MG63 (cell line): ENCODE measurements at regions not wholly inside any gene's neighbourhood (a gene's known extent, or its start where the extent isn't known, plus 50 kb on each side); places are given as distances from the start of the nearest gene placed in this dataset.
A peak's percentile ranks its signal among the peaks of the same experiment; 100 is the strongest.
"Not testable (repeated sequence)": the region's sequence is repeated elsewhere in the genome, so short reads cannot be mapped to it uniquely, and the experiment has no call there.

Experiments
- DNase-seq: peaks from one replicate; pipeline ENCODE4 v3.0.0-alpha.2; 2020
- H3K27me3 ChIP-seq: fragments of 250-450 bp; sonication (Bioruptor Pico); 2 replicates; pipeline ENCODE4 v1.5.1; 2020; ENCODE audit warnings: mild to moderate bottlenecking, moderate library complexity
- H3K36me3 ChIP-seq: fragments of 250-450 bp; sonication (Bioruptor Pico); 2 replicates; pipeline ENCODE4 v1.5.1; 2020; ENCODE audit warnings: mild to moderate bottlenecking, moderate library complexity
- H3K4me3 ChIP-seq: fragments of 250-450 bp; sonication (Bioruptor Pico); 2 replicates; pipeline ENCODE4 v1.5.1; 2020; ENCODE audit warnings: mild to moderate bottlenecking, moderate library complexity
- H3K9me3 ChIP-seq: fragments of 250-450 bp; sonication (Bioruptor Pico); 2 replicates; pipeline ENCODE4 v1.5.1; 2020; ENCODE audit warnings: mild to moderate bottlenecking, moderate library complexity

DNA sequence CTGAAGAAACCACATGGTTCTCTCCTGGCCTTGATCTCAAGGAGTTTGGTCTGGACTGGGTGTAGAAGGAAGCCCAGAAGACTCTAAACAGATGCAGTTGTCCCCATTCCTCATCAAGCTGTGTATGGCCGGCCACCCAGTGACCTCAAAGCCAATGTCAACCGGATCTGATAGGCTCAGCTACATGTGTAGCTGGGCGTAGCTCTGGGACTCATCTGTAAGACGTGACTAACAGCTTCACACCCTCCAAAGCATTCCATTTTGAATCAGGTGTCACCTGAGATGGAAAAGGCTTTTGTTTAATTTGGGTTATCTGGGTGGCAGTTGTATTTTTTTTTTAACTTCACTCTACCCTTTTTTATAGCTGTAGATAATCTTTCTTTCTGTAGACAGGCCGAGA lies 130.4 kb downstream of the ABCC12 start:
- DNase-seq: no peak
- Histone ChIP-seq H3K27me3 (no peaks in the 10 kb centered on the region), H3K36me3 (no peaks in the 10 kb centered on the region), H3K9me3 (no peaks in the 10 kb centered on the region), H3K4me3 (no peak overlapping the region)

DNA sequence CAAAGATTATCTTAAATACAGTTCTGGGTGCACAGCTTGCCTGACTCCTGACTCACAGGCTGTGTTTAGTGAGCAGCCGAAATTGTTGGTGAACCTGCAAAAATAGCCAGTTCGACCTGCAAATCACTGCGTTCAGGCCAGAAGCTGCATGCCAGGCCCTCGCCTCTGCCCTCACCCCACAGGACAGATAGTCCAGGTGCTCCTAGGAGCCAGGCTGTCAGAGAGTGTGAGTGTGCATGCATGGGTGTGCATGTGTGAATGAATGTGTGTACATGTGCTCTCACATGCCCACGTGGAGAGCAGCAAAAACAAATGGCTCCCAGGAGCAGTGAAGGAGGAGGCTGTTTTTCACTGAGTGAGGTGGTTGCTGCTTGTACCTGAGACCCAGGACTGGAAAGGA lies 131.8 kb downstream of the ABCC12 start:
- no peaks in the 10 kb centered on the region for H3K9me3 ChIP-seq
- H3K36me3 ChIP-seq: no peaks in the 10 kb centered on the region
- H3K4me3 ChIP-seq: no peak overlapping the region
- no peak for DNase-seq
- H3K27me3 ChIP-seq: no peaks in the 10 kb centered on the region

DNA sequence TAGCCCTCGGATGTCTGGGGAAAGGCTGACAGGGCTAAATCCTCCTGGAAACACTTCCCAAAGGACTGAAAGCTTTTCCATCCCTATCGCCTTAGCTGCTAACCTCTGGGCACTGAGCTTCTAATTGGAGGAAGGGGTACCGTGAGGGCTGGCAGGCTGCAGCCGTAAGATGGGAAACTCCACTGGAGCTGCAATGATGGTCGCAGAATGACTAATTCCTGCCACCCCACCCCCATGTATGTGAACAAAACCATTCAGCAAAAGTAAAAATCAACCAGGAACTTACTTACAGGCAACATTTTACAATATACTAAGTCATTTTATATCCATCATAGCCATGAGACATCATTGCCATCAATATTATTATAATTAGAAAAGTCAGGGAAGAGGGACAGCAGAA lies 133.3 kb downstream of the ABCC12 start:
- no peak for DNase-seq
- H3K4me3 ChIP-seq: no peak overlapping the region
- no peaks in the 10 kb centered on the region for H3K36me3 ChIP-seq
- no peaks in the 10 kb centered on the region for H3K27me3 ChIP-seq
- no peaks in the 10 kb centered on the region for H3K9me3 ChIP-seq

DNA sequence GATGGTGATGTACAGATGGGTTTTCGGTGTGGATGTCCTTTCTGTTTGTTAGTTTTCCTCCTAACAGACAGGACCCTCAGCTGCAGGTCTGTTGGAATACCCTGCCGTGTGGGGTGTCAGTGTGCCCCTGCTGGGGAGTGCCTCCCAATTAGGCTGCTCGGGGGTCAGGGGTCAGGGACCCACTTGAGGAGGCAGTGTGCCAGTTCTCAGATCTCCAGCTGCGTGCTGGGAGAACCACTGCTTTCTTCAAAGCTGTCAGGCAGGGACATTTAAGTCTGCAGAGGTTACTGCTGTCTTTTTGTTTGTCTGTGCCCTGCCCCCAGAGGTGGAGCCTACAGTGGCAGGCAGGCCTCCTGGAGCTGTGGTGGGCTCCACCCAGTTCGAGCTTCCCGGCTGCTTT lies 135.2 kb downstream of the ABCC12 start:
- H3K4me3 ChIP-seq, DNase-seq, H3K27me3 ChIP-seq, H3K9me3 ChIP-seq, H3K36me3 ChIP-seq: not testable (repeated sequence)

DNA sequence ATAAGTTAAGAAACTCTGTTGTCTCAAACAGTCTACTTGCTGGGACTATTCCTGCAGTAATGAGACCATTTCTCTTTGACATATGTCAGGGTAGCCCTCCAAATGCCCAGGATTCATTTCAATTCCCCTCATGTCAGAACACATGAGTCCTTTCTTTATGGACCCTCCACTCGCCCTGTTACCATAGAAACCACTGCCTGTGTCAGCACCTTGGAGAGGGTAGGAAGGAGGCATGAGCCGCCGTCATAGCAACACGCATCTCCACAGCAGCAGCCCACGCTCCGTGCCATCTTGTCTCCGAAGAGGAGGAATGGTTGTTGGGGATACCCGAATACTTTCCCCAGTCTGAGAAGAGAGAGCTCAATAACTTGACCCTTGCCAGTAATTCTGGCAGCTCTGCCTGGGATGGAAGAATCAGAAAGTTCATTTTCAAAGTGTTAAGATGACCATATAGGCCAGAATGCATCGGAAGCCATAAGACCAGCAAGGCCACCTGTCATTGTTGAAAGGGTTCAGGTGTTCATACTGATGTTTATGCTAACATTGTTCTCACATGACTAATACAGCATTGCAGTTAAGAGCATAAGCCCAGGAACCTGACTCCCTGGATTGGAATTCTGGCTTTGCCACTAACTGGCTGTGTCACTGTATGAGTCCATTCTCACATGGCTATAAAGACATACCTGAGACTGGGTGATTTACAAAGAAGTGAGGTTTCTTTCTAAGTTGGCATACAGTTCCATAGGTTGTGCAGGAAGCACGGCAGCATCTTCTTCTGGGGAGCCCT lies 141.3 kb downstream of the ABCC12 start:
- DNase-seq: peak; percentile 39
- Histone ChIP-seq H3K9me3 (no peaks in the 10 kb centered on the region), H3K27me3 (no peaks in the 10 kb centered on the region), H3K4me3 (no peak overlapping the region), H3K36me3 (no peaks in the 10 kb centered on the region)

DNA sequence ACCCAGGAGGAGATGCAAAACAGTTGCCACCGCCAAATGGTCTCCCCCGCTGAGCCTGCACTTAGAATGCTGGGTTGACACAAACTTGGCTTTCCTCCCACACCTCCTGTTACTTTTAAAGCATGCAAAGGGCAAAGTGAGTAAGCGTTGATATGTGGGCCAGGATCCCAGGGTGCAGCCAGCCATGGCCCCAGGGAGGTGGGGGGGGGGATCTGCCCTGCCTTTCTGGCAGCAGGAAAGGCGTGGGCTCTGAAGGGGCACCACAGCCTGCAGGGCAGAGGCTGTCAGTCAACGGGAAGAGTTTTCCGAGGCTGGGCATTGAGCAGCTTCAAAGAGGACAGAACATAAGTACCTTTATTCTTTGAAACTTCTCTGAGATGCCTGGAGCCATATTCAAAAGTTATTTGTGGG lies 142.3 kb downstream of the ABCC12 start:
- no peaks in the 10 kb centered on the region for H3K9me3 ChIP-seq
- H3K36me3 ChIP-seq: no peaks in the 10 kb centered on the region
- H3K27me3 ChIP-seq: no peaks in the 10 kb centered on the region
- no peak overlapping the region for H3K4me3 ChIP-seq
- peak; percentile 80 for DNase-seq

DNA sequence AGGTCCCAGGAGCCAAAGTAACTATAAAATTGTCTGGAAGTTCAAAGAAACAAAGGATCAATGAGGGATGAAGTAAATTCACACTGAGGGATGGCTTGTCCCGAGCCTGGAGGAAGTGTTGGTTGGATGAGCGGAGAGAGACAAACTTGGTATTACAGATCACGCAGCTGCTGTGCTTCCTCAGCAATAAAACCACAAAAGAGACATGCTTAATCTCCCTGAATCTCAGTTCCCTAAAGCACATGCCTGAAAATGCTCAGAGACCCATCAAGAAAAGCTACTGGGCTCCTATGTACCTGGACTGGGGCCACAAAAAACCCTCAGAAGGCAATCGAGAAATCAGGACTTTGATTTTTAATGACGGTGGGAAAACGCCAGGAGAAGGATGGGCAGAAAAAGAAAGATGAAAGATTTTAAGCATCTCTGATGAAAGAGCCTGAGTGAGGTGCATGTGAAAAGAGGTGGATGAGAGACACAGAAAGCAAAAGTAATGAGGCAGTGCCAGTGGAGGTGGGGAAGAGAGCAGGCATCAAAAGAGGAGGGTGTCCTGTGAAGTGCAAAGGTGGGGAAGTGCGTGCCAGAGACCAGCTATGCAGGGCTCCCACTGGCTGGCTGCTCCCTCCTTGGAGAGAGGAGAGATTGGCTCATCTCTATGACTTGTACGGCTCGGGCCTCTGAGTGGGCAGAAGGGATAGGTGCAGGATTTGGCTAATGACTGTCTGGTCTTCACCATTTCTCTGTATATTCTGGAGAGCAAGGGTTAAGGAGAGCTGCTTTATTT lies 143.7 kb downstream of the ABCC12 start:
- Histone ChIP-seq H3K36me3 (no peaks in the 10 kb centered on the region), H3K9me3 (no peaks in the 10 kb centered on the region), H3K27me3 (no peaks in the 10 kb centered on the region), H3K4me3 (no peak overlapping the region)
- no peak for DNase-seq

DNA sequence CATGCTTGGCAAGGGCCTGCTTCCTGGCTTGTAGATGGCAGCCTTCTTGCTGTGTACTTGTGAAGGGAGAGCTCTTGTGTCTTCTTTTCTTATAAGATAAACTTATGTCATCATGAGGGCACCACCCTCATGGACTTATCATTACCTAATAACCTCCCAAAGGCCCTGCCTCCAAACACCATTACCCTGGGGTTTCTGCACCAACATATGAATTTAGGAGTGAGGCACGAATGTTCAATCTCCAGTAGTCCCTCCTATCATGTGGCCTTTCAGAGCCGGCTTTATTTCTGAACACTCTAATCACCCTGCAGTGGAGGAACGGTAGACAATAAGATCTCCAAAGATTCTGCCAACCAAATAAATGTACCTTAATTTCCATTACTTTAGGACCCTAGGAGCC lies 144.3 kb downstream of the ABCC12 start:
- Histone ChIP-seq H3K9me3 (no peaks in the 10 kb centered on the region), H3K4me3 (no peak overlapping the region), H3K27me3 (no peaks in the 10 kb centered on the region), H3K36me3 (no peaks in the 10 kb centered on the region)
- DNase-seq: no peak

DNA sequence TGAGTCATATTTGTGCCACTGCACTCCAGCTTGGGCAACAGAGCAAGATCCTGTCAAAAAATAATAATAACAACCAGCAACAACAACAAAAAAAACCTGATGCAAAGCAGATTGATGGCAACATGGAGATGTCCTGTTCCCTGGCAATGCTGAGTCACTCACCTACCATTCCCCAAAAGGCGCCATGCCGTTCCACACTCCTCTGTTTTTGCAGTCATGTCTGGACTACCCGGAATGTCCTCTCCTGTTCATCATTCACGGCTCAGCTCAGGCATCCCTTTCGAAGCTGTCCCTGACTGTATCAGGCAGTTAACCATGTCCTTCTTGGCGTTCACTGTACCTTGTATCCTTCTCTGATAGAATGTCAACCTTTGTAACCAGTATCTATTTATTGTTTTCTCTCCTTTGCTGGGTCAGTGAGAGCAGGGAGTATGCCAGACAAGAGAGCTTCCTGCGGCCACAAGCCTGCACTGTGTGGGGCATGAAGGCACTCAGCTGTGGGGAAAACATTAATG lies 147.7 kb downstream of the ABCC12 start:
- H3K9me3 ChIP-seq: no peaks in the 10 kb centered on the region
- DNase-seq: no peak
- H3K27me3 ChIP-seq: no peaks in the 10 kb centered on the region
- no peak overlapping the region for H3K4me3 ChIP-seq
- no peaks in the 10 kb centered on the region for H3K36me3 ChIP-seq

DNA sequence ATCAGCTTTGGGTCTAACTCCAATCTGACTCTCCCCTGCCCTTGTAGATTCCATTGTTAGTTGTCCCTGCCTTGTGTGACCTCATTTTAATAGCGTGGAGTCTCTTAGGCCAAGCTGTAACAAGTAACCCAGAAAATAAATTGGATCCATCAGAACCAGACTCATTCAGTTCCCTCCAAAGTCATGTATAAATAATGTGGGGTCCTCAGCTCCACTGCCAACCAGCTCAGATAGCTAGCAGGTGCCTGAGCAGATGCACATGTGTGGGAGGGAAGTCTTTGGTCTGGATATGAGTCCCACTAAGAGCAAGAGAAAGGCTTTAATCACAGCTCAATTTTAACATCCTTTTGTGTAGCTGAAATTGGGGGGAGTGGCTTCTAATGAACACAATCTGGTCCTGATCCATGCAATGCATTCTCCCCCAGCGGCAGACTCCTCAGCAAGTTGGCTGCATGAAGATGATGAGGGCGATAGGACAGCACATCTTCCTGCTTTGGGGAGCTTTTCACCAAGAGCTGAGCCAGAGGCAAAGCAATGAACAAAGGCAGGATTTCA lies 151.6 kb downstream of the ABCC12 start:
- no peaks in the 10 kb centered on the region for H3K9me3 ChIP-seq
- H3K4me3 ChIP-seq: no peak overlapping the region
- H3K36me3 ChIP-seq: no peaks in the 10 kb centered on the region
- DNase-seq: no peak
- no peaks in the 10 kb centered on the region for H3K27me3 ChIP-seq

DNA sequence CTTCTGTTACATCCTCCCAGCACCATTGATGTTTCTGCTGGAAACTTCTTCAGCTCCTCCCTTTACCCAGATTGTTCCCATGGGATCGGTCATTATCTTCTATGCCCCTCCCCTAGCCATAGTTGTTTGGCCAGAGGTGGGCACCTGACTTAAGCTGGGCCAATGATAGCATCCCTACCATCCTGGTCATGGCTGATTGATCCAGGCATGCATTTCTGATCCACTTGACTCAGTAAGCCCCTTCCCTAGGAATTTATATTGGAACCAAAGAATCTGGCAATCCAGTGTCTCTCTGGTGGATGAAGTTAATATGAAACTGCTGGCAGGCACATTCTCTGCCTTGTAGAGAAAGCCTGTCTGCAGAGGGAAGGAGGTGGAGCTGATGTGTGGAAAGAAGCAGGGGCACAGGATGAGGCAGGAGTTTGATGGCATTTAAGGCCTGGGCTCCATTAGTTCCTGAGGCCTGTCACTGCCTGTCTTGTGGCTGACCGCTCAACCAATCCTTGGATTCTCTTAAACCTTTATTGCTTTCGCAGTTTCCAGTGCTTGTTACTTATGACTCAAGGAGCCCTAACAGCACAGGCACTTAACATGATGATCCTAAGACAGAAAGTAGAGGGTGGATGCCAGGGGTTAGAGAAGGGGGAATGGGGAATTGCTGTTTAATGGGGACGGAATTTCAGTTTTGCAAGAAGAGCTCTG lies 152.4 kb downstream of the ABCC12 start:
- Histone ChIP-seq H3K36me3 (no peaks in the 10 kb centered on the region), H3K9me3 (no peaks in the 10 kb centered on the region), H3K4me3 (no peak overlapping the region), H3K27me3 (no peaks in the 10 kb centered on the region)
- DNase-seq: no peak

DNA sequence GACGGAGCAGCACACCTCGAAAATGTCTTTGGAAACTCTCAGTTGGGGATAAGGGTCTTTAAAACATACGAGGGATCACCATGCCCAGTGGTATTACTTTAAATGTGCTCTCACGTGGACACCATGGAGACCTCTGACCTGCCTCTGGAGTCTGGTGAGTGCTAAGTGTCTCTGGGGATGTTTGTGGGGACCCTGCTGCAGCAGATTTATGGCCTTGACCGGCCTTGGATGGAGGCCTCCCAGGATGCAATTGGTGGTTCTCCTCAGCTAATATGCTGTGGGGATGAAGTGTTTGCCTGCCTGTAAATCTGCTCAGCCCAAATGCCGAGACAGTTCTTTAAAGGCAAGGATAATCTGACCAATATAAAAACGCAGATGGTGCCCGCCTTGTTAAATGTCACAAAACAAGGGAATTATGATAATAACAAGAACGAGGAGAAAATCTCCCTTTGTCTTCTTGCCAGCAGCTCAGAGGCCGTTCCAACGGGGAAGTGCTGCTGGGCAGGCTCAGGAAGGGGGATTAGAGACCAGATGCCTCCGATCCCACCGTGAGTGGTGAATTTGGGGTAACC lies 154.4 kb downstream of the ABCC12 start:
- H3K9me3 ChIP-seq: no peaks in the 10 kb centered on the region
- H3K4me3 ChIP-seq: no peak overlapping the region
- no peaks in the 10 kb centered on the region for H3K36me3 ChIP-seq
- no peak for DNase-seq
- no peaks in the 10 kb centered on the region for H3K27me3 ChIP-seq

DNA sequence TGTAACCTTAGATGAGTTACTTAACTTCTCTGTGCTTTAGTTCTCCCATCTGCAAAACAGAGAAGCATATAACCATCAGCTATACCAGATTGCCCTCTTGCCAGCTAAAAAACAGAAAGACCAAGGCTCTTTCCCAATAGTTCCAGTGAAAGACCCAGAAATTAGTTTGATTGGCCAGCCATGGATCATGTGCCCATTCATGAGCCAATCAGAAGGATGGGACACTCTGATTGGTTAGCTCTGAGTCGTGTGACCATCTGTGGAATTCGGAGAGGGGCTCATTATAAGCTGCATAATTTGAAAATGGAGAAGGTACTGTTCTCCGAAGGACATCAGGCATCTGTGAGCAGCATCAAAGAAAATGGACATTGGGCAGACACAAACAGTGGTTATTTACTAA lies 155.2 kb downstream of the ABCC12 start:
- no peak for DNase-seq
- Histone ChIP-seq H3K4me3 (no peak overlapping the region), H3K27me3 (no peaks in the 10 kb centered on the region), H3K9me3 (no peaks in the 10 kb centered on the region), H3K36me3 (no peaks in the 10 kb centered on the region)

DNA sequence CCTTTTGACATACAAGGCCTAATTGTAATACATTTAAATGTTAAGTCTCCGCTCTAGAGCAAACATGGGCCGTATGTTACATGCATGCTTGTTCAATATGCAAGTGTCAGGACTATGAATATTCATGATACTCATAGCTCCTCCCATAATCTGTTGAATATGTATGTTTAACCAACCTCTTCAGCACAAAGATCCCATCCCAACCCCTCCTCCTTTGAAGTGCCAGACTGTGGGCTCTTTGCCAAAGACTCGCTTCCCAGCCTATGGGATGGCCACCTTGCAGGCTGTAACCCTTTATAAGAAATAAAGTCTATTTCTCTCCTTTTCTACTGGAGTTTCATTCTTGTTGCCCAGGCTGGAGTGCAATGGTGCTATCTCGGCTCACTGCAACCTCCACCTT lies 156.2 kb downstream of the ABCC12 start:
- no peak for DNase-seq
- Histone ChIP-seq H3K27me3 (no peaks in the 10 kb centered on the region), H3K36me3 (no peaks in the 10 kb centered on the region), H3K4me3 (no peak overlapping the region), H3K9me3 (no peaks in the 10 kb centered on the region)

DNA sequence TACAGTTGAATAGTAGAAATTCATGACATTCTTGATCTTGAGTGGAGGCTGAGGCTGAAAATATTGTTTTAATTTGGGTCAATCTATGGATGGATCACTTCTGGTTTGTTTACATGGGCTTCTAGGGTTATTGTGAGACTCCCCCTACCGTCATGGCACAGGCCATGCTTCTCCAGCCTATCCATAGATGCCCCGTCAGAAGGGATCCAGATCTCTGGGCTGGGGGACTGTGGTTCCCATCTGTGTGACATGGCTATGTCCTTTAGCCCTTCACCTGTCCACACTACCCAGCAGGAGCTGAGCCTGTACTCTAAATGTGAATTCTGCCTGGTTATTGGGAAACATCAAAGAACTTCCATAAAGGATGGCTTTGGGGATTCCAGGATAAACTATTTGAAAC lies 160.4 kb downstream of the ABCC12 start:
- Histone ChIP-seq H3K36me3 (no peaks in the 10 kb centered on the region), H3K27me3 (no peaks in the 10 kb centered on the region), H3K9me3 (no peaks in the 10 kb centered on the region), H3K4me3 (no peak overlapping the region)
- no peak for DNase-seq

DNA sequence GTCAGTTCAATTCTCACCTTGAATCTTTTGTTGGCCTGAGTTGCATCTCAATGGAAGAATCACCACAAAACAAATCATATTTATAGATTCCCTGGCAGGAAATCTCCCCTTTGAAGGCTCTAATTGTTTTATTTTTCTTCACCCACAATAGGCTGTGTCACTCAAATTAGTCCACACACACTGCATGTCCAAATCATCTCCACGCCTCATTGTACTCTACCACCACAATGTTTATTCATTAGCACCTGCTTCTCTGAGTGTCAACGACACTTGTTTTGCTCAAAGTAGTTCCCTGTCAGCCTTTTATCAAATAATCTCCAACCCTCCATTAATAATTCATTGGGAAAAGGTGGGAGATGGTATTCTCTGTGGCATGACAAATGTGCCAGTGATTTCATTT lies 164.3 kb downstream of the ABCC12 start:
- Histone ChIP-seq H3K4me3 (no peak overlapping the region), H3K36me3 (no peaks in the 10 kb centered on the region), H3K9me3 (no peaks in the 10 kb centered on the region), H3K27me3 (no peaks in the 10 kb centered on the region)
- DNase-seq: no peak

DNA sequence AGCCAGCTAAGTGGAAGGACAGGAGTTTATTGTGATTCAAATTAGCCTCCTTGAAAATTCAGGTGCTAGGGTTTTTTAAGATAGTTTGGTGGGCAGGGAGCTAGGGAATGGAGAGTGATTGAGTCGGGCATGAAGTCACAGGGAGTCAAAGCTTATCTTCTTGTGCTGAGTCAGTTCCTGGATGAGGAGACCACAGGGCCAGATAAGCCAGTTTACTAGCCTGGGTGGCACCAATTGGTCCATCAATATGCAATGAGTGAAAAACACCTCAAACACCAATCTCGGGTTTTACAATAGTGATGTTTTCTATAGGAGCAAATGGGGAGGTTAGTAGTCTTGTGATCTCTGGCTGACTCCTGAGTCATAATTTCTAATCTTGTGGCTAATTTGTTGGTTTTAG lies 165.1 kb downstream of the ABCC12 start:
- Histone ChIP-seq H3K4me3 (no peak overlapping the region), H3K36me3 (no peaks in the 10 kb centered on the region), H3K27me3 (no peaks in the 10 kb centered on the region), H3K9me3 (no peaks in the 10 kb centered on the region)
- DNase-seq: no peak
